Rectal smooth muscle tissue (tissue), 1 donor: ENCODE measurements at regions not wholly inside any gene's neighbourhood (a gene's known extent, or its start where the extent isn't known, plus 50 kb on each side); places are given as distances from the start of the nearest gene placed in this dataset.

Experiments used
- H3K27ac ChIP-seq: one replicate; pipeline ENCODE4 v1.7.0; 2013; ENCODE audit warnings: low read depth, low read length, inconsistent platforms
- H3K27me3 ChIP-seq: one replicate; pipeline ENCODE4 v1.7.0; 2013; ENCODE audit warnings: low read length; ENCODE audit not compliant: control insufficient read depth, insufficient read depth
- H3K36me3 ChIP-seq: one replicate; pipeline ENCODE4 v1.7.0; 2013; ENCODE audit warnings: low read length; ENCODE audit not compliant: control insufficient read depth, insufficient read depth
- H3K4me1 ChIP-seq: one replicate; pipeline ENCODE4 v1.7.0; 2013; ENCODE audit warnings: low read length; ENCODE audit not compliant: control insufficient read depth, insufficient read depth
- H3K4me3 ChIP-seq: one replicate; pipeline ENCODE4 v1.7.0; 2013; ENCODE audit warnings: low read length
- H3K9ac ChIP-seq: one replicate; pipeline ENCODE4 v1.7.0; 2013; ENCODE audit warnings: low read length

GRCh38 chr3:43862992-43863805 is 172.5 kb downstream of the ABHD5 start:
- Histone ChIP-seq H3K36me3 (no peaks in the 10 kb centered on the region), H3K27me3 (peaks cover 3% of the 10 kb centered on the region), H3K9ac (no peak overlapping the region), H3K4me3 (no peak overlapping the region), H3K4me1 (no peaks in the 10 kb centered on the region), H3K27ac (no peak overlapping the region)

- H3K9ac ChIP-seq: no peak overlapping the region
- H3K36me3 ChIP-seq: no peaks in the 10 kb centered on the region
- no peak overlapping the region for H3K4me3 ChIP-seq
- no peaks in the 10 kb centered on the region for H3K4me1 ChIP-seq
- peaks cover 3% of the 10 kb centered on the region for H3K27me3 ChIP-seq
- no peak overlapping the region for H3K27ac ChIP-seq
Measured at GRCh38 chr3:43863966-43864933, 173.5 kb downstream of the ABHD5 start.

GRCh38 chr3:43865351-43865750 is 174.6 kb downstream of the ABHD5 start:
- no peaks in the 10 kb centered on the region for H3K4me1 ChIP-seq
- no peak overlapping the region for H3K27ac ChIP-seq
- no peaks in the 10 kb centered on the region for H3K36me3 ChIP-seq
- no peak overlapping the region for H3K4me3 ChIP-seq
- H3K9ac ChIP-seq: no peak overlapping the region
- H3K27me3 ChIP-seq: no peaks in the 10 kb centered on the region

DNA sequence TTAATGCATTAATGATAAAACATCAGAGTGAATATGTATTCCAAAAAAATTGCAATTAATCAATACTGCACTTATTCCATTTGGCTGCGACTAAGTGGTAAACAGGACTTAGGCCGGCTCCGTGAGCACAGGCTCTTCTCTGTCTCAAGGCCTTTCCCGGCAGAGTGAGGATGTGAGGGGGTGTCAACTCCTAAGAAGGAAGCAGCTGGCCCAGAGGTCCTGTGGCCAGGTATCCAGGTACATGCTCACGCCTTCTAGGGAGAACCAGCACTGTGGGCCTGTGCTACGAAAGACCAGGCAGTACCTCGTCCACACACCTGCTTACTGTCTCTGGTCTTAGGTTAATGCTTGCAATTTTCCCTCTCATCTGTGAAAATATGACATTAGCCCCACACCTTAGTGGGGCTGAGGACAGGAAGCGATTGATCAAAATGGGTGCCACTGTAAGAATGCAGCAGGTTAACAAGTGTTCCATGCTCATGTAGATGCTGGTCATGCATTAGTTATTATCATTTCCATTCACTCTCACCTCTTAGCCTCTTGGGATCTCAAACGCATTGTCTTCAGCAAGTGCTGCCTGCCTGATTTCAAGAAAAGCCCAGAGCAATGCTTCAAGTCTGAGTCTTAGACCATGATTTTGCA is 175.3 kb downstream of the ABHD5 start:
- Histone ChIP-seq H3K4me3 (no peak overlapping the region), H3K36me3 (no peaks in the 10 kb centered on the region), H3K27me3 (no peaks in the 10 kb centered on the region), H3K9ac (no peak overlapping the region), H3K27ac (no peak overlapping the region), H3K4me1 (no peaks in the 10 kb centered on the region)

DNA sequence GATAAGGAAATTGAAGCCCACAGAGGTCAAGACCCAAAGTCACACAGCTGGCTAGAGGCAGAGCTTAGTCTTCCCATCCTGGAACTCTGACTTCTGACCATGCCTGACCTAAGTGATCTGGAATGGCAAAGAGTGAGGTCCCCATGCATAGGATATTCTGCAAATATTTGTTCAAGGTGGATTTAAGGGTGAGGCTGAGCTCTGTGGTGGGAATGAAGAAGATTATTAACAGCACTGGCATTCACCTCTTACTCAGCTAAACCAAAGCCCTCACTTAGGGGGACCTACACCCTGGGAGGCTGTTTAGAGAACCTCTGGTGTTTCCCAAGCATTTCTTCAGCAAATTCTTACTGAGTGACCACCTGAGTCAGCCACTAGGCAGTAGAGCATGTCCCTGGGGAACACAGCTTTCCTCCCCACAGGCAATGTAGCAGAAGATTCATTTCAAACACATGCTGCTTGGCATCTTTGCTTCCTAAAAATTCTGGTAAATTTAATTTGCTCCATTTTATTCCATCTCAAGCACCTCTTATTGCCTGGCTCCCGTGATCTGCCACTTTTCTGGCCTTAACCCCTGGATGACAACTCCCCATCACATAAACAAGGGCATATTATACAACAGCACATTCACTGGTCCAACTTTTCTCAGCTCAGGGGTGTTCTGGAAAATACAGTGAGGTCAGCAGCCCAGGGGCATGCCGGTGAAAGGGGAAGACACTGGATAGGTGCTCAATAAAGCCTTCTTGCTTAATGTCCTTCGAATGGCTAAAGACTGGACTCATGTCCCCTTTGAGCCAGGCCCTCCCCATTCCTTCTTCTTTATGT is 176.0 kb downstream of the ABHD5 start:
- H3K27me3 ChIP-seq: no peaks in the 10 kb centered on the region
- H3K4me1 ChIP-seq: no peaks in the 10 kb centered on the region
- no peaks in the 10 kb centered on the region for H3K36me3 ChIP-seq
- no peak overlapping the region for H3K9ac ChIP-seq
- no peak overlapping the region for H3K27ac ChIP-seq
- H3K4me3 ChIP-seq: no peak overlapping the region

GRCh38 chr3:43867436-43868072 is 176.8 kb downstream of the ABHD5 start:
- no peak overlapping the region for H3K27ac ChIP-seq
- H3K36me3 ChIP-seq: no peaks in the 10 kb centered on the region
- H3K4me1 ChIP-seq: no peaks in the 10 kb centered on the region

DNA sequence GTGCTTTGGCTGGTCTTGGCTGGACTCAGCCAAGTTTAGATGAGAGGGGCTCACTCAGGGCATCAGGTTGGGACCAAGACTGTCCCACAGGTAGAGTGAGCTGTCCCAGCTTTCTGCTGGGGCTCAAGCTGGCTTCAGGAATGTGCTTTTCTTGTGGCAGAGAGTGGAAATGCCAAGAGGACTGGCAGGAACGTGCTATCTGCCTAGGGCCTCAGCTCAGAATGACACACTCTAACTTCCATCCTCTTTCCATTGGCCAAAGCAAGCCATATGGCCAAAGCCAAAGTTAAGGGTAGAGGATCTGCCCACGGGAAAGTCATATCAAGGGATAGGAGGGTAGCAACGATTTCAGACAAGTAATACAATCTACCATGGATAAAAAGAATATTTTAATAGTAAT is 178.8 kb downstream of the ABHD5 start:
- no peak overlapping the region for H3K9ac ChIP-seq

More at GRCh38 chr3:43867436-43868072, 176.8 kb downstream of the ABHD5 start:
- Histone ChIP-seq H3K4me3 (no peak overlapping the region), H3K9ac (no peak overlapping the region), H3K27me3 (no peaks in the 10 kb centered on the region)

GRCh38 chr3:43870120-43870519 is 179.4 kb downstream of the ABHD5 start:
- Histone ChIP-seq H3K36me3 (no peaks in the 10 kb centered on the region), H3K27me3 (no peaks in the 10 kb centered on the region), H3K27ac (no peak overlapping the region), H3K9ac (no peak overlapping the region), H3K4me3 (no peak overlapping the region), H3K4me1 (no peaks in the 10 kb centered on the region)

More for the DNA sequence above, 178.8 kb downstream of the ABHD5 start:
- Histone ChIP-seq H3K4me3 (no peak overlapping the region), H3K27me3 (no peaks in the 10 kb centered on the region), H3K27ac (no peak overlapping the region), H3K4me1 (no peaks in the 10 kb centered on the region), H3K36me3 (no peaks in the 10 kb centered on the region)

DNA sequence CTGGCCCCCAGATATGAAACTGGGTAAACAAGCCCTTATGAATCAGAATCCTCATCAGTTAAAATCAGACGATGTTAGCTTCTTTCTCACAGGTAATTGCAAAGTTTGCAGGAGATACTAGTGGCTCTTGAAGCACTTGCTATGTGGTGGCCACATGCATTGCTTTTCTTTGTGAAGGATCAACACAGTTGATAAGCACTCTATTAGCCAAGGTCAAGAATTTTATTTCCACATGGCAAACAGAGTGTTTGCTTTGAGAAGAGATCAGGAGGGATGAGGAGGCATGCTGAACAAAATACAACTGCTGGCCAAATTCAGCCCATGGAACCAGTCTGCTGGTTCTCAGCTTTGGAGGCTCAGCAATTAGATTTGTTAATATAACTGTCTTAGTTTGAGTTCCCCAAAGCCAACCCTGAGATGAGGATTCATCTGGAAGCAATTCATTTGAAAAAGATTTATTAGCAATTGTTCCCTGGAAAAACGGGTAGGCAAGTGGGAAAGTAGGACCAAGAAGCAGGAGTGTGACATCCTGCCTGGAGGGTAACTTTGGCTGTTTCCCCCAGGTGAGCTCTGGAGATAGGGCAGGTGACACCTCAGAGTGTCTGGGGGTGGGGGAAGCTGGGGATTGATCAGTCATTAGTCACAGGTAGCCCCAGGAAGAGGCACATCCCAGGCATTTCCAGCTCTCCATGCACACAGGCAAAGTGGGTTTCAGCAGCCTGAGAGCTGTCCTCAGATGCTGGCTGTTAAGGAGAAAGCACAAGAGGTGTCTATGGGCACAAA is 180.3 kb downstream of the ABHD5 start:
- H3K4me1 ChIP-seq: no peaks in the 10 kb centered on the region
- no peak overlapping the region for H3K9ac ChIP-seq
- H3K27ac ChIP-seq: no peak overlapping the region

DNA sequence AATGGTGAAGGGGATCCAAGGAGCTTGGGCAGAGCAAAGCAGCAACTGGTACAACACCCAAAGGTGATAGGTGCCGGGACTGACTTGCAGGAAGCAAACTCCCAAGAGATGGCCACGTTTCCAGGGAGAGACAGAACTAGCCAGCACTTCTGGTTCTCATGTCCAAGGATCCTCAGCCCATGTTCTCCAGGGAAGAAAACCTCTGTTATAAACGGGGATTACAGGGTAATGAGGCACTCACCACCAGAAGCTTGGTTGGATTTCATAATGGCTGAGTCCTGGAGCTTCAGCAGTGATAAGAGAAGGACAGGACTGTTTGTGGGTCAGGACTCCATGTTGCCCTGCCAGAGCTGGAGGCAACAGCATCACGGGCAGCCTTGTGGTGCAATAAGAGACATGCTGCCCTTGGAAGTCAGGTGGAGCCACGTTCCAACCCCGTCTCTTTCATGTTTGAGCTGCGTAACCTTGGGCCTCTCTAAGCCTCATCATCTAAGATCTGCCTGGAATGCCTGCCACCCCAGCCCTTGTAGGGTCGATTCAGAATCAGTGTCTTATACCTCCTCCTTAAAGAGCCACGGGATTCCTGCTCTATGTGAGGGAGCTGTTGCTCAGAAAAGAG is 181.0 kb downstream of the ABHD5 start:
- Histone ChIP-seq H3K27me3 (no peaks in the 10 kb centered on the region), H3K4me1 (no peaks in the 10 kb centered on the region), H3K9ac (no peak overlapping the region), H3K36me3 (no peaks in the 10 kb centered on the region), H3K27ac (no peak overlapping the region), H3K4me3 (no peak overlapping the region)

More for the DNA sequence above, 180.3 kb downstream of the ABHD5 start:
- no peaks in the 10 kb centered on the region for H3K27me3 ChIP-seq
- no peaks in the 10 kb centered on the region for H3K36me3 ChIP-seq
- no peak overlapping the region for H3K4me3 ChIP-seq
